ENCODE measurements at regions not wholly inside any gene's neighbourhood (a gene's known extent, or its start where the extent isn't known, plus 50 kb on each side); places are given as distances from the start of the nearest gene placed in this dataset.

- TF ChIP-seq SIN3A (IDR thresholded peaks at IDR 0.05; ENCODE audit: low read depth, low read length) = no peak
- TF ChIP-seq PAX8 (IDR thresholded peaks at IDR 0.05) = no peak
- no peak for TF ChIP-seq SMC3 (IDR thresholded peaks at IDR 0.05; ENCODE audit: borderline replicate concordance, low read length)
- no peak for TF ChIP-seq CREB1 (IDR thresholded peaks at IDR 0.05; ENCODE audit: low read depth)
- no peak for TF ChIP-seq POLR2A (IDR thresholded peaks at IDR 0.05; ENCODE audit: low read depth, low read length)
- TF ChIP-seq JUND (IDR thresholded peaks at IDR 0.05; ENCODE audit: low read depth, low read length) = no peak
- no peak for TF ChIP-seq CTCF (IDR thresholded peaks at IDR 0.05 in 2 of 3, conservative IDR thresholded peaks at IDR 0.05 in 1 of 3; ENCODE audit: control insufficient read depth in 2 of 3, extremely low read depth in 1 of 3, insufficient read depth in 1 of 3, low read depth in 3 of 3, low read length in 3 of 3)
- no peak for TF ChIP-seq CHD1 (IDR thresholded peaks at IDR 0.05; ENCODE audit: low read depth, low read length)
- TF ChIP-seq EZH2 (IDR thresholded peaks at IDR 0.05; ENCODE audit: borderline replicate concordance, control insufficient read depth, low read depth, low read length) = no peak
- TF ChIP-seq SUZ12 (IDR thresholded peaks at IDR 0.05; ENCODE audit: unreplicated experiment) = no peak
- TF ChIP-seq TCF12 (IDR thresholded peaks at IDR 0.05; ENCODE audit: low read depth, low read length) = no peak
- no peak for TF ChIP-seq PBX3 (IDR thresholded peaks at IDR 0.05; ENCODE audit: insufficient replicate concordance, low read depth, low read length)
- no peak for TF ChIP-seq RAD51 (IDR thresholded peaks at IDR 0.05)
These were observed 114.0 kb upstream of the TMPO start for GRCh38 chr12:98401427-98401826.
